Stomach smooth muscle (tissue), 2 donors: ENCODE measurements at regions not wholly inside any gene's neighbourhood (a gene's known extent, or its start where the extent isn't known, plus 50 kb on each side); places are given as distances from the start of the nearest gene placed in this dataset.
A peak's percentile ranks its signal among the peaks of the same experiment; 100 is the strongest.
"Not testable (repeated sequence)": the region's sequence is repeated elsewhere in the genome, so short reads cannot be mapped to it uniquely, and the experiment has no call there.

Experiments
- H3K27ac ChIP-seq: one replicate; pipeline ENCODE4 v1.7.0; 2013; ENCODE audit warnings: mild to moderate bottlenecking, low read length, inconsistent platforms
- H3K27me3 ChIP-seq, 2 donors: one replicate each; pipeline ENCODE4 v1.7.0; 2013; ENCODE audit warnings: low read length in 2 of 2; ENCODE audit not compliant: insufficient read depth in 2 of 2, control insufficient read depth in 1 of 2
- H3K36me3 ChIP-seq, 2 donors: one replicate each; pipeline ENCODE4 v1.7.0; 2013; ENCODE audit warnings: low read length in 2 of 2; ENCODE audit not compliant: control insufficient read depth in 2 of 2, insufficient read depth in 2 of 2
- H3K4me1 ChIP-seq: one replicate; pipeline ENCODE4 v1.7.0; 2013; ENCODE audit warnings: low read length; ENCODE audit not compliant: control insufficient read depth, insufficient read depth
- H3K4me3 ChIP-seq, 2 donors: one replicate each; pipeline ENCODE4 v1.7.0; 2013; ENCODE audit warnings: low read length in 2 of 2
- H3K9ac ChIP-seq, 2 donors: one replicate each; pipeline ENCODE4 v1.7.0; 2013; ENCODE audit warnings: low read length in 2 of 2, mild to moderate bottlenecking in 1 of 2
- H3K9me3 ChIP-seq, 2 donors: one replicate each; pipeline ENCODE4 v1.7.0; 2013; ENCODE audit warnings: low read length in 2 of 2; ENCODE audit not compliant: control insufficient read depth in 2 of 2
- donor health status: healthy.
- donor health status: Pancreatic carcinoma.

DNA sequence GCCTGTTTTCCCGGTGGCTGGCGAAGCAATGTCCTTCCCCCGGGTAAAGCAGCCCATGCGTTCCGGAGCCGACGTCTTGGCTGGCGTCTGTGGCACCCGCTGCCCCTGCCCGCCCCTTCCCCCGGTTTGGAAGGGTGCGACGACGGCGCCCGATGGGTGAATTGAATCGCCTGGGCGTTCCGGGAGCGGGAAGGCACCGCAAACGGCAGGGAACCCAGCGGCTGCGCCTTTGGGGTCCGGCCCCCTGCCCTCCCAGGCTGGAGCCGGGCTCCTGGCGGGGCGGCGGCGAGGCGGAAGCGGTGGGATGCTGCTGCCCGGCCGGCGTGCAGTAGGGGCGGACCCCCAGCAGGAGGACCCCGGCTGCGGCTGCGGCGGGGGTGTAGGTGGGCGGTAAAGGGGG lies 123.6 kb upstream of the RHOU start:
- H3K27me3 ChIP-seq, H3K27ac ChIP-seq, H3K9ac ChIP-seq, H3K9me3 ChIP-seq, H3K36me3 ChIP-seq, H3K4me1 ChIP-seq, H3K4me3 ChIP-seq: not testable (repeated sequence)

DNA sequence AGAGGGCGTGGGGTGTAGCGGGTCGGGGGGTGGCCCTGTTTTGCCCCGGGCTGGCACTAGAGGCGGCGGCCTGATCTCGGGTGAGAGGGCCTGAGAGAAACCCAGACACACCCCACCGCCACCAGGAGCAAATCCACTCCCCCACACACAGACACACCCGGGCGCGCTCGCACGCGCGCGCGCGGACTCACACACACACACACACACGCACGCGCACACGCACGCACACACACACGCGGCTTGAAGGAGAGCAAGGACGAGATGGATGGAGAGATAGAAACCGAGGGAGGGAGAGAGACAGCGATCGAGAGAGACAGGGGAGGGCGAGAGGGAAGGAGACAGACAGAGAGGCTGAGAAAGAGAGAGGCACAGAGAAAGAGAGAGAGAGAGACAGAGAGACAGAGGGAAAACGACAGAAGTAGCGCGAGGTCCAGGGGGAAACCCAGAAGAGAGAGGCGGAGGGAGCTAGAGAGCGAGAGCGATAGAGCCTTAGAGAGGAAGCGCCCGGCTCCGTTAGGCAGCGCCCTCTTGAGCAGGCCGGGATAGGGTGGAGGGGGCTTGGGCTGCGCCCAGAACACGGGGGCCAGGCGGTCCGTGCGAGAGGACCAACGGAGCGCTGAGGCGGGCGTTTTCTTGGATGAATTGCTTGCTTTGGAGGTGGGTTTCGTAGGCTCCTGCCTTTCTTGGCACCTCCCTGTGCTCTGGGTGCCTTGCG lies 113.1 kb upstream of the RHOU start:
- H3K9ac ChIP-seq, H3K36me3 ChIP-seq, H3K4me3 ChIP-seq, H3K27ac ChIP-seq, H3K4me1 ChIP-seq, H3K9me3 ChIP-seq, H3K27me3 ChIP-seq: not testable (repeated sequence)

DNA sequence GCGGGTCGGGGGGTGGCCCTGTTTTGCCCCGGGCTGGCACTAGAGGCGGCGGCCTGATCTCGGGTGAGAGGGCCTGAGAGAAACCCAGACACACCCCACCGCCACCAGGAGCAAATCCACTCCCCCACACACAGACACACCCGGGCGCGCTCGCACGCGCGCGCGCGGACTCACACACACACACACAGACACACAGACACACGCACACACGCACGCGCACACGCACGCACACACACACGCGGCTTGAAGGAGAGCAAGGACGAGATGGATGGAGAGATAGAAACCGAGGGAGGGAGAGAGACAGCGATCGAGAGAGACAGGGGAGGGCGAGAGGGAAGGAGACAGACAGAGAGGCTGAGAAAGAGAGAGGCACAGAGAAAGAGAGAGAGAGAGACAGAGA lies 108.8 kb upstream of the RHOU start:
- not testable (repeated sequence) for H3K27me3 ChIP-seq, H3K27ac ChIP-seq, H3K4me3 ChIP-seq, H3K9ac ChIP-seq, H3K4me1 ChIP-seq, H3K36me3 ChIP-seq, H3K9me3 ChIP-seq

DNA sequence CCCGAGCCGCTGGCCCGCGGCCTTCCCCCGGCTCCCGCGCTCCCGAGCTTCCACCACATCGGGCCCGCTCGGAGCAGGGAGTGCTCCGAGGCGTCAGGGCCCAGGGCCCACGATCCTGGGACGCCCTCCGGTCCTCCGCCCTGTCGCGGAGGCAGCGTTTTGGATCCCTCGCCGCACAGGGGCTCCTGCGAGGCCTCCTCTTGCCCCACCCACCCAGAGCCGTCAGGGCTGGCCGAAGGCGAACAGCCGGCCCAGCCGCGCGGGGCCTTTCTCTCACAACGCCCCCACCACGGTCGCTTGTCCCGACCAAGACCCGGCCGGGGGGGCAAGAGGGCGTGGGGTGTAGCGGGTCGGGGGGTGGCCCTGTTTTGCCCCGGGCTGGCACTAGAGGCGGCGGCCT lies 102.4 kb upstream of the RHOU start:
- H3K4me1 ChIP-seq, H3K9ac ChIP-seq, H3K4me3 ChIP-seq, H3K27ac ChIP-seq, H3K36me3 ChIP-seq, H3K9me3 ChIP-seq, H3K27me3 ChIP-seq: not testable (repeated sequence)

- H3K9ac ChIP-seq, H3K36me3 ChIP-seq, H3K9me3 ChIP-seq, H3K27ac ChIP-seq, H3K4me1 ChIP-seq, H3K27me3 ChIP-seq: not testable (repeated sequence)
- peak overlapping the region in 1 of 2 donors; percentile 29 for H3K4me3 ChIP-seq
These were observed 100.0 kb upstream of the RHOU start for GRCh38 chr1:228635304-228635703.

GRCh38 chr1:228637529-228637928 lies 97.8 kb upstream of the RHOU start:
- not testable (repeated sequence) for H3K9me3 ChIP-seq, H3K27me3 ChIP-seq, H3K9ac ChIP-seq, H3K27ac ChIP-seq, H3K4me1 ChIP-seq, H3K4me3 ChIP-seq, H3K36me3 ChIP-seq

- peak overlapping the region; percentile 46 to 68 for H3K4me3 ChIP-seq
- no peak overlapping the region for H3K27ac ChIP-seq
- peaks cover 17% of the 10 kb centered on the region for H3K4me1 ChIP-seq
- H3K27me3 ChIP-seq: peaks cover 47 to 54% of the 10 kb centered on the region in 2 donors
- no peaks in the 10 kb centered on the region for H3K9me3 ChIP-seq
- H3K9ac ChIP-seq: no peak overlapping the region
- H3K36me3 ChIP-seq: no peaks in the 10 kb centered on the region
These were observed 88.4 kb upstream of the RHOU start for GRCh38 chr1:228646717-228647522.

DNA sequence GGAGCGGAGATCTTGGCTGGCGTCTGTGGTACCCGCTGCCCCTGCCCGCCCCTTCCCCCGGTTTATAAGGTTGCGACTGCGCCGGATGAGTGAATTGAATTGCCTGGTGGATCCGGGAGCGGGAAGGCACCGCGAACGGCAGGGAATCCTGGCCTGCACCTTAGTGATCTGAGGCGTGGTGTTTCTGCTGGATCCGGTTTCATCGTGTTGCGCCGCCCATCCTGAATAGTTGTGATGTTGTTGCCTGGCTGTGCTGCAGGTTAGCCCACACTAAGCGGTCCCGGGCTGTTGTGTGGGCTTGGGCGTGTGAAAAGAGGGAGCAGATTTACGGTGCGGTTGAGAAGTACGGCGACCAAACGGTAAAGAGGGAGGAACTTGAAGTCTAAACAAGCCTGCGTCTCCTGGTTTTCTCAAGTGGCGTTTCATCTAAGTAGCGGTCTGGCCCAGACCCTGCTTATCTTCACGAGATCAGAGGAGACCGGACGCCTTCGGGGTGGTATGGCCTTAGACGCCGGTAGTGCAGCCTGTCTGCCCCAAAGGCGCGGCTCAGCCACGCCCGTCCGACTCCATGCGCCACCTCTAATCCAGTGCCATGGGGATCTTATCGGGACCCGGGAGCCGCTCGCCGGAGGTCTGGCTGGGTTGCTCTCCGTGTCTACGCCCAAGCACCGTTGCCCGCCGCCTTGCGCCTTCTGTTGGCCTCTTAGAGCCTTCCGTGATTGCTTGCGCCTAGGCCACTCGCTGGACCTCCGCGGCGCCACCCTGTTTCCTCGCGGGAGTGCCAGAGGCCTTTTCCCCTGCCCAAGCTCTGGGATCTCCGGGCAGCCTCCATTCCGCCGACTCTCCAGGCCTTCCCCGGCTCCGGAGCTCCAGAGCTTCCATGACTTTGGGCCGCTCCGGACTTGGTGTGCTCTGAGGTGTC lies 87.5 kb upstream of the RHOU start:
- Histone ChIP-seq H3K27me3 (peaks cover 49 to 59% of the 10 kb centered on the region in 2 donors), H3K27ac (no peak overlapping the region), H3K9me3 (no peaks in the 10 kb centered on the region), H3K4me1 (peaks cover 17% of the 10 kb centered on the region), H3K4me3 (peak overlapping the region; percentile 46 to 68), H3K9ac (no peak overlapping the region), H3K36me3 (no peaks in the 10 kb centered on the region)

DNA sequence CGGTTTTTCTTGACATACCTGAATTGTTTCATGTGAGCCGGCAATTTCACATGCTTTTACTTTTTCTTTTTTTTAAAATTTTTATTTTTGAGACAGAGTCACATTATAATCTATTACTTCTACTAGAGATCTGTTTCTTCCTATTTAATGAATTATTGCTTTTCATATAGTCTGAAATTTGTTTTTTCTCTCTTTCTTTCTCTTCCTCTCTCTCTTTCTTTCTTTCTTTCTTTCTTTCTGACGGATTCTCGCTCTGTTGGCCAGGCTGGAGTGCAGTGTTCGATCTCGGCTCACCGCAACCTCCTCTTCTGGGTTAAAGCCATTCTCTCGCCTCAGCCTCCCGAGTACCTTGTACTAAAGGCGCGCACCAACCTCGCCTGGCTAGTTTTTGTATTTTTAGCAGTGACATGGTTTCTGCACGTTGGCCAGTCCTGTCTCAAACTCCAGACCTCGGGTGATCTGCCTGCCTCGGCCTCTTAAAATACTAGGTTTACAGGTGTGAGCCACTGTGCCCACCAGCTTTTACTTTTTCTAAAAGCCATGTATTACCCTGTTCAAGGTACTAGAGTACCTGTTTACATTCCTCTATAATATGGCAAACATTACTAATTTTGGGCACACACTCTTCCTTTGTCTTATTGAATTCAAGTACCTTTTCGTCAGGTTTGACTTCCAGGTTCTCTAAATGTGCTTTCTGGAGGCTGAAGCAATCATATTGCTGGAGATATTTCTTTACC lies 86.5 kb upstream of the RHOU start:
- Histone ChIP-seq H3K4me1 (peaks cover 17% of the 10 kb centered on the region), H3K27ac (no peak overlapping the region), H3K36me3 (no peaks in the 10 kb centered on the region), H3K9me3 (no peaks in the 10 kb centered on the region), H3K27me3 (peaks cover 54 to 65% of the 10 kb centered on the region in 2 donors), H3K9ac (no peak overlapping the region), H3K4me3 (no peak overlapping the region)

DNA sequence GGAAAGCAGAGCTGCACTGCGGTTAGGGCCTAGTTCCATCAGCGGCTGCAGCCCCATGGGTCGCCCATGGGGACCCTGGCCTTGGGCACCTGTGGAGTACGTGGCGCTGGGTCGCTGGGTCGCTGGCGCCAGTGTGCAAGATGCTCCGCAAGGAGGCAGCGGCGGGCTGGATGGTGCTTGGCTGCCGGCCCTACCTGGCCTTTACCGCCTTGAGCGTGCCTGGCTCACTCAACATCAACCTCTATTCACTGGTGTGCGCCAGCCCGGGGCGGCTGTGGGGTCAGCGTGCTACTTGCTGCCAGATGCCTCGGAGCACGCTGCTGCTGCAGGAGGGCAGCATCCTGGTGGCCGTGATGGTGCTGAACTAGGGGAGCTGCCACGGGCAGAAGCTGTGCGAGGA lies 85.1 kb upstream of the RHOU start:
- no peak overlapping the region for H3K9ac ChIP-seq
- peaks cover 17% of the 10 kb centered on the region for H3K4me1 ChIP-seq
- H3K36me3 ChIP-seq: no peaks in the 10 kb centered on the region
- H3K4me3 ChIP-seq: no peak overlapping the region
- H3K9me3 ChIP-seq: no peaks in the 10 kb centered on the region
- H3K27ac ChIP-seq: no peak overlapping the region
- peaks cover 59 to 72% of the 10 kb centered on the region in 2 donors for H3K27me3 ChIP-seq
